ENCODE measurements at regions not wholly inside any gene's neighbourhood (a gene's known extent, or its start where the extent isn't known, plus 50 kb on each side); places are given as distances from the start of the nearest gene placed in this dataset.

GRCh38 chr16:26643519-26643918 lies 423.2 kb upstream of the C16orf82 start:
- ChIA-PET CTCF (no interaction called here), POLR2A (no interaction called here)

- CTCF ChIA-PET, result no interaction called here
- POLR2A ChIA-PET, result no interaction called here
Measured at GRCh38 chr16:26644912-26645543, 421.7 kb upstream of the C16orf82 start.

GRCh38 chr16:26645614-26646013 lies 421.1 kb upstream of the C16orf82 start:
- ChIA-PET POLR2A (no interaction called here), CTCF (no interaction called here)

GRCh38 chr16:26647870-26648269 lies 418.9 kb upstream of the C16orf82 start:
- POLR2A ChIA-PET, result no interaction called here
- CTCF ChIA-PET, result no interaction called here

- CTCF ChIA-PET, result no interaction called here
- POLR2A ChIA-PET, result no interaction called here
Measured at GRCh38 chr16:26648851-26649250, 417.9 kb upstream of the C16orf82 start.

- POLR2A ChIA-PET, result interaction anchor here (0.7 kb wide), 1 partner anchor 196 kb away, joined by 4 read pairs; no protein-coding TSS in a partner anchor
- CTCF ChIA-PET, result no interaction called here
Measured at GRCh38 chr16:26649381-26650045, 417.2 kb upstream of the C16orf82 start.

GRCh38 chr16:26651464-26651863 lies 415.3 kb upstream of the C16orf82 start:
- CTCF ChIA-PET, result no interaction called here
- POLR2A ChIA-PET, result no interaction called here

- POLR2A ChIA-PET, result no interaction called here
Measured at GRCh38 chr16:26651884-26652283, 414.8 kb upstream of the C16orf82 start.

GRCh38 chr16:26658486-26658885 lies 408.2 kb upstream of the C16orf82 start:
- ChIA-PET POLR2A (no interaction called here), CTCF (no interaction called here)

More at GRCh38 chr16:26651884-26652283, 414.8 kb upstream of the C16orf82 start:
- CTCF ChIA-PET, result no interaction called here

- CTCF ChIA-PET, result no interaction called here
- POLR2A ChIA-PET, result no interaction called here
Measured at GRCh38 chr16:26658915-26659314, 407.8 kb upstream of the C16orf82 start.

GRCh38 chr16:26664086-26664485 lies 402.6 kb upstream of the C16orf82 start:
- ChIA-PET CTCF (interaction anchor here (0.7 kb wide), 1 partner anchor 112 kb away, joined by 4 read pairs; no protein-coding TSS in a partner anchor), POLR2A (no interaction called here)

GRCh38 chr16:26665166-26665939 lies 401.4 kb upstream of the C16orf82 start:
- ChIA-PET CTCF (interaction anchor here (0.6 kb wide), 1 partner anchor 1945 kb away, joined by 6 read pairs; no protein-coding TSS in a partner anchor), POLR2A (no interaction called here)

- POLR2A ChIA-PET, result no interaction called here
Measured at GRCh38 chr16:26666486-26666885, 400.2 kb upstream of the C16orf82 start.

GRCh38 chr16:26667307-26667706 lies 399.4 kb upstream of the C16orf82 start:
- CTCF ChIA-PET, result no interaction called here
- POLR2A ChIA-PET, result no interaction called here

More at GRCh38 chr16:26666486-26666885, 400.2 kb upstream of the C16orf82 start:
- CTCF ChIA-PET, result no interaction called here

- ChIA-PET POLR2A (no interaction called here), CTCF (no interaction called here)
Measured at GRCh38 chr16:26668026-26668425, 398.7 kb upstream of the C16orf82 start.

GRCh38 chr16:26672206-26672605 lies 394.5 kb upstream of the C16orf82 start:
- ChIA-PET POLR2A (no interaction called here), CTCF (no interaction called here)

GRCh38 chr16:26673011-26673410 lies 393.7 kb upstream of the C16orf82 start:
- POLR2A ChIA-PET, result no interaction called here
- CTCF ChIA-PET, result no interaction called here

GRCh38 chr16:26680671-26681070 lies 386.1 kb upstream of the C16orf82 start:
- POLR2A ChIA-PET, result interaction anchor here (0.6 kb wide), 1 partner anchor 30 kb away, joined by 3 read pairs; no protein-coding TSS in a partner anchor

GRCh38 chr16:26688105-26688504 lies 378.6 kb upstream of the C16orf82 start:
- ChIA-PET CTCF (no interaction called here), POLR2A (no interaction called here)

More at GRCh38 chr16:26680671-26681070, 386.1 kb upstream of the C16orf82 start:
- CTCF ChIA-PET, result no interaction called here

GRCh38 chr16:26688699-26689098 lies 378.0 kb upstream of the C16orf82 start:
- ChIA-PET CTCF (interaction anchor here (0.6 kb wide), 1 partner anchor 789 kb away, joined by 3 read pairs; no protein-coding TSS in a partner anchor), POLR2A (no interaction called here)

- CTCF ChIA-PET, result no interaction called here
- POLR2A ChIA-PET, result no interaction called here
Measured at GRCh38 chr16:26692658-26693057, 374.1 kb upstream of the C16orf82 start.
